HFF-Myc (cell line): ENCODE measurements at regions not wholly inside any gene's neighbourhood (a gene's known extent, or its start where the extent isn't known, plus 50 kb on each side); places are given as distances from the start of the nearest gene placed in this dataset.
"Not testable (repeated sequence)": the region's sequence is repeated elsewhere in the genome, so short reads cannot be mapped to it uniquely, and the experiment has no call there.

Experiments
- DNase-seq: peaks from one replicate; pipeline ENCODE4 v3.0.0-alpha.2; 2011; ENCODE audit warnings: low read depth; ENCODE audit errors: extremely low read depth
- H3K4me3 ChIP-seq: replicated peaks from 2 replicates; pipeline ENCODE4 v1.5.1; 2011; ENCODE audit warnings: low read depth, mild to moderate bottlenecking, control low read depth, low read length
- TF ChIP-seq, protein P1 (sequence below): IDR thresholded peaks from 2 replicates; pipeline ENCODE4 v1.5.1; 2012; ENCODE audit warnings: mild to moderate bottlenecking, low read depth, low read length, control low read depth; ENCODE audit errors: missing control alignments

DNA sequence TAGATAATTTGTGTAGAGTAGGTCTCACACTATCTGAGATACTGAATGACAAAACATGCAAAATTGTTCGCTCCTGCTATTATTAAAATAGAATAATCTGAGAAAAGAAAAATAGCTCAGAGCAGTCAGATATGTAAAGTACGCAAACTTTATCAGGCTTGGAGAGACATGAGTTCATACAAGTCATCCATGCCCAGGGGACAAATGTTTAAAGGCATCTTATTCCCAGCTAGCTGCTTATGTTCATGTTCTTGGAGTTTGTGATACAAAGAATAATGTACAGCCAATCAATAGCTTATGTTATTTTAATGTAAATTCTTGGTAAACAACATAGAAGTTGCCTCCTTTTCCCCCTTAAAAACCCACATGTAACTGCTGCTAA, 69.4 kb upstream of the USP25 start:
- TF ChIP-seq, protein P1, sequence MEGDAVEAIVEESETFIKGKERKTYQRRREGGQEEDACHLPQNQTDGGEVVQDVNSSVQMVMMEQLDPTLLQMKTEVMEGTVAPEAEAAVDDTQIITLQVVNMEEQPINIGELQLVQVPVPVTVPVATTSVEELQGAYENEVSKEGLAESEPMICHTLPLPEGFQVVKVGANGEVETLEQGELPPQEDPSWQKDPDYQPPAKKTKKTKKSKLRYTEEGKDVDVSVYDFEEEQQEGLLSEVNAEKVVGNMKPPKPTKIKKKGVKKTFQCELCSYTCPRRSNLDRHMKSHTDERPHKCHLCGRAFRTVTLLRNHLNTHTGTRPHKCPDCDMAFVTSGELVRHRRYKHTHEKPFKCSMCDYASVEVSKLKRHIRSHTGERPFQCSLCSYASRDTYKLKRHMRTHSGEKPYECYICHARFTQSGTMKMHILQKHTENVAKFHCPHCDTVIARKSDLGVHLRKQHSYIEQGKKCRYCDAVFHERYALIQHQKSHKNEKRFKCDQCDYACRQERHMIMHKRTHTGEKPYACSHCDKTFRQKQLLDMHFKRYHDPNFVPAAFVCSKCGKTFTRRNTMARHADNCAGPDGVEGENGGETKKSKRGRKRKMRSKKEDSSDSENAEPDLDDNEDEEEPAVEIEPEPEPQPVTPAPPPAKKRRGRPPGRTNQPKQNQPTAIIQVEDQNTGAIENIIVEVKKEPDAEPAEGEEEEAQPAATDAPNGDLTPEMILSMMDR, result no peak
- no peak for DNase-seq
- no peak overlapping the region for H3K4me3 ChIP-seq

DNA sequence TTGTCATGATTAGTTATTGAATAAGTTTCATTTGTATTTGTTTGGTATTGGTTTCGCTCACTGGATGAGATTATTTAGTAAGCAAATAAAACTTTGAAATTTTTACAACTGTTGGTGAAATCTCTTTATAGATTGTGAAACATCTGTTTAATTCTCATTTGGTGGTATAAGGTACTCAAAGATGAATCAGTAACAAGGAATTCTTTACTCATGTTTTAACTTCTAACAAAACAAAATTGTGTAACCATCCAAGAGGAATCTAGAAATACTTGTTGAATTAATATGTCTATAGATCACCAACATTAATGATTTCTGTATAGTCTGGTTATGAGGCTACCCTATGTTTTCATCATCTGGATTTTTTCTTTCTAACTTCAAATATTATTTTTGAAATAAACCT, 62.8 kb upstream of the USP25 start:
- H3K4me3 ChIP-seq, result no peak overlapping the region
- TF ChIP-seq, protein P1, result no peak
- DNase-seq, result no peak

GRCh38 chr21:15667819-15668218, 62.0 kb upstream of the USP25 start:
- no peak for DNase-seq
- TF ChIP-seq, protein P1, result no peak

DNA sequence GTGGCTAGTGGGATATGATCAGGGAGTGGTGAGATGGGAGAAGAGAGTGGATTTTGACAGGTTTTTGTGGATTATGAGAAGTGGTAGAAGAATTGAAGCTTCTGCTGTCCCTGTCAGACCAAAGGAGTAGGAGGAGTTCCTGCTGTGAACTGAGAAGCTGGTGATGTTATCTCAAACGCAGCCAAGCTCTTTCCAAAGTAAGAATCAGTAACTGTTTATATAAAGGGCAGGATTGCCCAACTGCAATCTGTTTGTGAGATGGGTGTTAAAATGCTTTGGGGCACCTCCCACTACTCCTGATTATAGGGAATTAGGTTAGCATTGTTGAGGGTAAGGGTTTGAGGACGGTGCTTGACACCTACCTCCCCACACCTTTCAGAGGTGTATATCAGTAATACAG, 60.5 kb upstream of the USP25 start:
- TF ChIP-seq, protein P1, result no peak
- DNase-seq, result no peak
- no peak overlapping the region for H3K4me3 ChIP-seq

More at GRCh38 chr21:15667819-15668218, 62.0 kb upstream of the USP25 start:
- H3K4me3 ChIP-seq, result no peak overlapping the region

DNA sequence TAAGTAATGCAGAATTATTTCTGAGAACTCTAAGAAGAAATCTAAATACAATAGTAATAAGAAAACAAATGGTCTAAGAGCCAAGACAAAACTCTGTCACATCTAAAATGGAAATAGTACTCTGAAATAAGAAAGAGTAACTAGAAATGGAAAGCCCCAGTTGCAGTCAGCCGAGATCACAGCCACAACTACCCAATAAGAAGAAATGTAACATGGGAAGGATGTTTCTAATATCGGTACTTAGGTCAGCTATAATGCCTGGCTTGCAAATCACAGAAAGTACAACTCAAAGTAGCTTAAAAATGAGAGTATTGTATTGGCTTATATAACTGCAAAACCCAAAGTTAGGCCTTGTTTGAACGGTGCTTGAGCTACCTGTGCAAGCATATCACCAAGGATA, 58.6 kb upstream of the USP25 start:
- TF ChIP-seq, protein P1, result no peak
- DNase-seq, result no peak
- H3K4me3 ChIP-seq, result no peak overlapping the region

DNA sequence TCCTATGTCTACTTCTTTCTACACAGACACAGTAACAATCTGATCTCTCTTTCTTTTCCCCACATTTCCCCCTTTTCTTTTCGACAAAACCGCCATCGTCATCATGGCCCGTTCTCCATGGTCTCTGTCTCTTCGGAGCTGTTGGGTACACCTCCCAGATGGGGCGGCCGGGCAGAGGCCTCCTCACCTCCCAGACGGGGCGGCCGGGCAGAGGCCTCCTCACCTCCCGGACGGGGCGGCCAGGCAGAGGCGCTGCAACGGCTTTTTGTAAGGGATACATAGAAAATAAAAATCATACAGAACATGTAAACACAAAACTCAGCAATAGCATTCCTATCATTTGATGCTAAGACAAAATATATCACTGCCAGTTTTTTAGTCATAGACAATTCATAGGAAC, 57.2 kb upstream of the USP25 start:
- H3K4me3 ChIP-seq, DNase-seq: not testable (repeated sequence)

- no peak for DNase-seq
- H3K4me3 ChIP-seq, result no peak overlapping the region
- TF ChIP-seq, protein P1, result no peak
Observed at GRCh38 chr21:15676935-15677334, 52.8 kb upstream of the USP25 start.
